ENCODE measurements at regions not wholly inside any gene's neighbourhood (a gene's known extent, or its start where the extent isn't known, plus 50 kb on each side); places are given as distances from the start of the nearest gene placed in this dataset.
"Not testable (repeated sequence)": the region's sequence is repeated elsewhere in the genome, so short reads cannot be mapped to it uniquely, and the experiment has no call there.

- peak; percentile 55 for DNase-seq
These were observed 688.0 kb downstream of the PCDH7 start for GRCh38 chr4:31408121-31408520.

GRCh38 chr4:31411565-31411964 lies 691.4 kb downstream of the PCDH7 start:
- no peak for DNase-seq

- no peak for DNase-seq
These were observed 695.5 kb downstream of the PCDH7 start for GRCh38 chr4:31415629-31416028.

GRCh38 chr4:31416498-31416897 lies 696.3 kb downstream of the PCDH7 start:
- DNase-seq, result no peak

- DNase-seq, result no peak
These were observed 696.9 kb downstream of the PCDH7 start for GRCh38 chr4:31417040-31417439.

- DNase-seq, result no peak
These were observed 701.8 kb downstream of the PCDH7 start for GRCh38 chr4:31422006-31422405.

GRCh38 chr4:31427691-31428090 lies 707.5 kb downstream of the PCDH7 start:
- no peak for DNase-seq

GRCh38 chr4:31442236-31442635 lies 722.1 kb downstream of the PCDH7 start:
- peak; percentile 50 for DNase-seq

GRCh38 chr4:31445526-31445925 lies 725.4 kb downstream of the PCDH7 start:
- no peak for DNase-seq

GRCh38 chr4:31455612-31456011 lies 735.4 kb downstream of the PCDH7 start:
- no peak for DNase-seq

GRCh38 chr4:31458813-31459212 lies 738.6 kb downstream of the PCDH7 start:
- DNase-seq, result no peak

- DNase-seq, result no peak
These were observed 741.3 kb downstream of the PCDH7 start for GRCh38 chr4:31461421-31461820.

- no peak for DNase-seq
These were observed 747.6 kb downstream of the PCDH7 start for GRCh38 chr4:31467781-31468180.

GRCh38 chr4:31474221-31474620 lies 754.1 kb downstream of the PCDH7 start:
- no peak for DNase-seq

GRCh38 chr4:31482691-31483090 lies 762.5 kb downstream of the PCDH7 start:
- DNase-seq, result no peak

GRCh38 chr4:31499216-31499615 lies 779.0 kb downstream of the PCDH7 start:
- not testable (repeated sequence) for DNase-seq

GRCh38 chr4:31516520-31516919 lies 796.4 kb downstream of the PCDH7 start:
- DNase-seq, result peak; percentile 17

GRCh38 chr4:31518796-31519250 lies 798.7 kb downstream of the PCDH7 start:
- peak; percentile 92 for DNase-seq

GRCh38 chr4:31530555-31530954 lies 810.4 kb downstream of the PCDH7 start:
- DNase-seq, result no peak

GRCh38 chr4:31538877-31539276 lies 818.7 kb downstream of the PCDH7 start:
- DNase-seq, result no peak

GRCh38 chr4:31539284-31540069 lies 819.3 kb downstream of the PCDH7 start:
- DNase-seq, result peak; percentile 18

GRCh38 chr4:31545330-31545729 lies 825.2 kb downstream of the PCDH7 start:
- DNase-seq, result no peak

GRCh38 chr4:31545755-31546154 lies 825.6 kb downstream of the PCDH7 start:
- no peak for DNase-seq

- no peak for DNase-seq
These were observed 827.9 kb downstream of the PCDH7 start for GRCh38 chr4:31548021-31548420.

GRCh38 chr4:31548823-31549222 lies 828.7 kb downstream of the PCDH7 start:
- DNase-seq, result peak; percentile 16

Measured in DMS53 (cell line).